ENCODE measurements at regions not wholly inside any gene's neighbourhood (a gene's known extent, or its start where the extent isn't known, plus 50 kb on each side); places are given as distances from the start of the nearest gene placed in this dataset.

- TF ChIP-seq POLR2A (IDR thresholded peaks at IDR 0.05; ENCODE audit: low read depth, low read length) = no peak
- TF ChIP-seq POLR2AphosphoS5 (IDR thresholded peaks at IDR 0.05; ENCODE audit: low read depth, low read length) = no peak
- no peak for TF ChIP-seq TAF1 (IDR thresholded peaks at IDR 0.05; ENCODE audit: borderline replicate concordance, low read depth, low read length)
Measured at GRCh38 chr15:88341653-88342052, 85.1 kb upstream of the NTRK3 start.
